ENCODE measurements at regions not wholly inside any gene's neighbourhood (a gene's known extent, or its start where the extent isn't known, plus 50 kb on each side); places are given as distances from the start of the nearest gene placed in this dataset.

- TF ChIP-seq, protein P1, sequence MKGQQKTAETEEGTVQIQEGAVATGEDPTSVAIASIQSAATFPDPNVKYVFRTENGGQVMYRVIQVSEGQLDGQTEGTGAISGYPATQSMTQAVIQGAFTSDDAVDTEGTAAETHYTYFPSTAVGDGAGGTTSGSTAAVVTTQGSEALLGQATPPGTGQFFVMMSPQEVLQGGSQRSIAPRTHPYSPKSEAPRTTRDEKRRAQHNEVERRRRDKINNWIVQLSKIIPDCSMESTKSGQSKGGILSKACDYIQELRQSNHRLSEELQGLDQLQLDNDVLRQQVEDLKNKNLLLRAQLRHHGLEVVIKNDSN (CRISPR knock-in tag; IDR thresholded peaks at IDR 0.05), result no peak
- TF ChIP-seq KAT7 (CRISPR knock-in tag; IDR thresholded peaks at IDR 0.05; ENCODE audit: borderline replicate concordance) (no peak), HMGXB4 (CRISPR knock-in tag; IDR thresholded peaks at IDR 0.05) (no peak), TCF7 (CRISPR knock-in tag; IDR thresholded peaks at IDR 0.05; ENCODE audit: low read depth) (no peak)
Observed at GRCh38 chr14:29176876-29177275, 410.3 kb downstream of the FOXG1 start (continued).

GRCh38 chr14:29178971-29179370 is 412.4 kb downstream of the FOXG1 start:
- no peak for ATAC-seq
- Mint-ChIP-seq H3K27ac (no peak overlapping the region), H3K9me3 (peaks cover 22% of the 10 kb centered on the region), H3K27me3 (ENCODE audit: low read depth) (peaks cover 3% of the 10 kb centered on the region; the same call in 1 of the 2 replicates), H3K4me3 (no peak overlapping the region), H3K4me1 (no peaks in the 10 kb centered on the region), H3K36me3 (peaks cover 3% of the 10 kb centered on the region; the same call in 1 of the 2 replicates)
- ChIA-PET POLR2A (no interaction called here), CTCF (interaction anchor here (1.3 kb wide), 1 partner anchor 12 kb away, joined by 4 read pairs; no protein-coding TSS in a partner anchor)
- no peak for TF ChIP-seq GTF2I (CRISPR knock-in tag; conservative IDR thresholded peaks at IDR 0.05)
- TF ChIP-seq JUN (CRISPR knock-in tag; IDR thresholded peaks at IDR 0.05), result no peak
- no peak for TF ChIP-seq ZNF671 (CRISPR knock-in tag; IDR thresholded peaks at IDR 0.05)
- no peak for TF ChIP-seq NFATC4 (CRISPR knock-in tag; IDR thresholded peaks at IDR 0.05)
- DNase-seq (ENCODE audit: low spot score), result no peak

- no peak overlapping the region for H3K27ac Mint-ChIP-seq
- CTCF ChIA-PET, result no interaction called here
- TF ChIP-seq TEAD4 (CRISPR knock-in tag; IDR thresholded peaks at IDR 0.05) (no peak), HMGA2 (CRISPR knock-in tag; IDR thresholded peaks at IDR 0.05) (no peak), TCF7 (CRISPR knock-in tag; IDR thresholded peaks at IDR 0.05; ENCODE audit: low read depth) (no peak), TP53 (CRISPR knock-in tag; IDR thresholded peaks at IDR 0.05) (no peak), EMX1 (CRISPR knock-in tag; IDR thresholded peaks at IDR 0.05) (no peak), USF2 (CRISPR knock-in tag; IDR thresholded peaks at IDR 0.05) (no peak)
Observed at GRCh38 chr14:29191092-29191491, 424.5 kb downstream of the FOXG1 start.

GRCh38 chr14:29197557-29197956 is 431.0 kb downstream of the FOXG1 start:
- ATAC-seq (no peak), DNase-seq (ENCODE audit: low spot score) (no peak)
- Mint-ChIP-seq H3K9me3 (no peaks in the 10 kb centered on the region), H3K4me1 (no peaks in the 10 kb centered on the region), H3K27ac (no peak overlapping the region), H3K4me3 (no peak overlapping the region), H3K36me3 (no peaks in the 10 kb centered on the region), H3K27me3 (ENCODE audit: low read depth) (no peaks in the 10 kb centered on the region)
- TF ChIP-seq, protein P1 (CRISPR knock-in tag; IDR thresholded peaks at IDR 0.05), result no peak
- TF ChIP-seq USF2 (CRISPR knock-in tag; IDR thresholded peaks at IDR 0.05) (no peak), ZNF512 (CRISPR knock-in tag; IDR thresholded peaks at IDR 0.05; ENCODE audit: borderline replicate concordance) (no peak), GABPB1 (CRISPR knock-in tag; IDR thresholded peaks at IDR 0.05) (no peak)
- ChIA-PET CTCF (no interaction called here), POLR2A (no interaction called here)

More at GRCh38 chr14:29191092-29191491, 424.5 kb downstream of the FOXG1 start:
- H3K9me3 Mint-ChIP-seq, result peaks cover 22% of the 10 kb centered on the region
- H3K4me1 Mint-ChIP-seq, result no peaks in the 10 kb centered on the region
- POLR2A ChIA-PET, result no interaction called here
- DNase-seq (ENCODE audit: low spot score) (no peak), ATAC-seq (no peak)
- H3K4me3 Mint-ChIP-seq, result no peak overlapping the region
- 0 out of 2 replicates have a peak, but pooled peaks cover 5% of the 10 kb centered on the region for H3K36me3 Mint-ChIP-seq
- H3K27me3 Mint-ChIP-seq (ENCODE audit: low read depth), result no peaks in the 10 kb centered on the region

Measured in WTC11 (cell line).